Nephron (organoid): ENCODE measurements at regions not wholly inside any gene's neighbourhood (a gene's known extent, or its start where the extent isn't known, plus 50 kb on each side); places are given as distances from the start of the nearest gene placed in this dataset.

Source experiments
- H3K27ac Mint-ChIP-seq, 3 experiments: 2 replicates each; pipeline ENCODE4 v1.8.0; 2020; ENCODE audit warnings: mixed read lengths in 3 of 3, mild to moderate bottlenecking in 2 of 3, moderate library complexity in 1 of 3
- H3K27me3 Mint-ChIP-seq: 2 replicates; pipeline ENCODE4 v1.8.0; 2021; ENCODE audit warnings: low read depth, mild to moderate bottlenecking, moderate library complexity, mixed read lengths
- H3K36me3 Mint-ChIP-seq: 2 replicates; pipeline ENCODE4 v1.8.0; 2020; ENCODE audit warnings: low read depth, mixed read lengths
- H3K4me1 Mint-ChIP-seq: 2 replicates; pipeline ENCODE4 v1.8.0; 2020; ENCODE audit warnings: mixed read lengths
- H3K4me3 Mint-ChIP-seq, 3 experiments: 2 replicates each; pipeline ENCODE4 v1.8.0; 2020; ENCODE audit warnings: mild to moderate bottlenecking in 3 of 3, mixed read lengths in 3 of 3, moderate library complexity in 2 of 3
- H3K9me3 Mint-ChIP-seq: 2 replicates; pipeline ENCODE4 v1.8.0; 2020; ENCODE audit warnings: mixed read lengths
- CTCF ChIP-seq, 3 experiments: fragments of 200-600 bp; sonication (generic); IDR thresholded peaks; one replicate each; pipeline ENCODE4 v1.5.0; 2021; ENCODE audit warnings: antibody characterized with exemption in 3 of 3; ENCODE audit not compliant: unreplicated experiment in 3 of 3

DNA sequence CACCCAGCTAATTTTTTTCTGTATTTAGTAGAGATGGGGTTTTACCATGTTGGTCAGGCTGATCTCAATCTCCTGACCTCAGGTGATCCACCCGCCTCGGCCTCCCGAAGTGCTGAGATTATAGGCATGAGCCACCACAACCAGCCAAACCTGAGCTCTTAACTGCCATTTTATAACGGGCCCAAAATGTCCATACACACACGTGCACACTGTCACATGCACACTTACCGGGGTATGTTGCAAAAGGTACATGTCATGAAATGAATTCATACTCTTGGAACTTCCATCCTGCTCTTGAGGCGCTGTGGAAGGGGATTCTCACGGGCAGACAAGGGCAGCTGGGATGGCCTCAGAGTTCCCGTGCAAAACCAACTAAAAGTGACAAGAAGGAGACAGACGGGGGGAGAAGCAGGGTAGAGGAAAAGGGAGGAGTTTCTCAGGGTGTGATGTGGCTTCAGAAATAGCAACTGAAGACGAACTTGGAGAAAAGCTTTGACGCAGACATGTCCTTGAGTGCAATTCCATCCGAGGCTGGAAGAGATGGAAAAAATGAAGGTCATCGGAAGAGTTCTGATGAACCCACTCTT, 110.9 kb downstream of the BDH1 start:
- H3K4me3 Mint-ChIP-seq: no peak overlapping the region
- no peaks in the 10 kb centered on the region for H3K9me3 Mint-ChIP-seq
- H3K27ac Mint-ChIP-seq: peak overlapping the region in 1 of 3 experiments; percentile 16
- H3K27me3 Mint-ChIP-seq: peaks cover 10% of the 10 kb centered on the region
- H3K4me1 Mint-ChIP-seq: peaks cover 10% of the 10 kb centered on the region
- no peaks in the 10 kb centered on the region for H3K36me3 Mint-ChIP-seq
- no peak for TF ChIP-seq CTCF (IDR thresholded peaks at IDR 0.05; ENCODE audit: unreplicated experiment in 3 of 3)

DNA sequence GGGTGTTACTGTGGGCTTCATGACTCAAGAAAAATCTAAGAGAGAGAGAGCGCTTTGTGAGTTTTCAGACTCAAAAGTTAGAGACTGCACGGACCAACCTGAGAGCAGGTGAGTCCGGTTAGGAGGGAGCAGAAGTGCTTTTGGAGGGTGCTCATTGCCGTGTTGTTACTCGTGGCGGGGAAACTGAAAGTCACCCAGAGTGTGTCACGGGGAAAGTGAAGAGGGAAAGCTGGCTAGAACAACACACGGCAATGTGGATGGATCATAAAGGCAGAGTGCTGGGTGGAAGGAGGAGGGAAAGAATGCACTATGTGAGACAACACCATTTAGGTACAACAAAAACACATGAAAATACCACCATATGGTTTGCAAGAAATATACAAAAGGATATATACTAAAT, 112.3 kb downstream of the BDH1 start:
- Mint-ChIP-seq H3K4me3 (no peak overlapping the region), H3K9me3 (no peaks in the 10 kb centered on the region), H3K27ac (no peak overlapping the region), H3K36me3 (no peaks in the 10 kb centered on the region), H3K4me1 (peaks cover 10% of the 10 kb centered on the region), H3K27me3 (peaks cover 10% of the 10 kb centered on the region)
- TF ChIP-seq CTCF (IDR thresholded peaks at IDR 0.05; ENCODE audit: unreplicated experiment in 3 of 3): no peak

DNA sequence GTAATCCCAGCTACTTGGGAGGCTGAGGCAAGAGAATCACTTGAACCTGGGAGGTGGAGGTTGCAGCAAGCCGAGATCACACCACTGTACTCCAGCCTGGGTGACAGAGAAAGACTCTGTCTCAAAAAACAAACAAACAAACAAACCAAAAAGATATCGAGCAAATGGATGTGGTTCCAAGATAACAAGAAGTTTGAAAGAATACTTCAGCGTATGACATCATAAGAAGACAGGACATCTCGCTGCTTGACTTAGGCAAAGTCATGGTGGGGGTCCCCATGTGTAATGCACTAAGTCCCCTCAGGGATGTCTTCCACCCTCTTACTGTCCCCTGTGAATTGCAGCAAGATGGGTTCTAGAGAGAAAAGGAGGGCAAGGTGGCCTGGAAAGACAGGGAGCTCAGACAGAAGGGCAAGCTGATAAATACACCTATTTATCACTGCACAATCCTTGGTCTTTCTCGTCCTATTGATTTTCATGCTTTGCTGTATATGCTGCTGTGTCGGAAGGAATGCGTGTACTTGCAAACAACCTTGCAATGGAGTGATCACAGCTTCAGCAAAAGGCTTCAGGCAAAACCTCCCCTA, 115.0 kb downstream of the BDH1 start:
- peaks cover 4% of the 10 kb centered on the region for H3K27me3 Mint-ChIP-seq
- no peak for TF ChIP-seq CTCF (IDR thresholded peaks at IDR 0.05; ENCODE audit: unreplicated experiment in 3 of 3)
- H3K36me3 Mint-ChIP-seq: no peaks in the 10 kb centered on the region
- H3K27ac Mint-ChIP-seq: no peak overlapping the region
- no peaks in the 10 kb centered on the region for H3K9me3 Mint-ChIP-seq
- H3K4me1 Mint-ChIP-seq: peaks cover 3% of the 10 kb centered on the region
- H3K4me3 Mint-ChIP-seq: no peak overlapping the region

DNA sequence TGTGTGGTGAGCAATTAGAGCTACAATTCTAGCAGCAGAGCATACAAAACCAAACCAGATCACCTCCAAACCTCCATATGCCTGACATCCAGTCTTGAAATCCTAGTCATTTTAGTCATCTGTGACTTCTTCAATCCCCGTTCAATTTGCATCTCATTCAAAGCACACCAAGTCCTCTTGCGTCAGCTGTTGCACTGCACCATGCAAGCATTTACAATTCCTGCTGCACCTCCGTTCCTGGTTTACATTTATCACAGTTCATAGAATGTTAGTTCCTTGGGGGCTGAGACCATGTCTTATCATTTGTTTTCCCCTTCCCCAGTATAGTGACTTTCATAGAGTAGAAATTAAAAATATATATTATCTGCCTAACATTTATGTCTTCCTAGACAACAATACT, 116.9 kb downstream of the BDH1 start:
- H3K27me3 Mint-ChIP-seq: no peaks in the 10 kb centered on the region
- H3K9me3 Mint-ChIP-seq: peaks cover 3% of the 10 kb centered on the region
- TF ChIP-seq CTCF (IDR thresholded peaks at IDR 0.05; ENCODE audit: unreplicated experiment in 3 of 3): no peak
- H3K27ac Mint-ChIP-seq: no peak overlapping the region
- H3K4me1 Mint-ChIP-seq: peaks cover 5% of the 10 kb centered on the region
- H3K36me3 Mint-ChIP-seq: no peaks in the 10 kb centered on the region
- H3K4me3 Mint-ChIP-seq: no peak overlapping the region

- no peak for TF ChIP-seq CTCF (IDR thresholded peaks at IDR 0.05; ENCODE audit: unreplicated experiment in 3 of 3)
- Mint-ChIP-seq H3K9me3 (peaks cover 6% of the 10 kb centered on the region), H3K36me3 (no peaks in the 10 kb centered on the region), H3K4me3 (no peak overlapping the region), H3K4me1 (peaks cover 33% of the 10 kb centered on the region), H3K27ac (peak overlapping the region in 1 of 3 experiments; percentile 23), H3K27me3 (no peaks in the 10 kb centered on the region)
Observed at GRCh38 chr3:197435426-197435825, 120.3 kb downstream of the BDH1 start.

GRCh38 chr3:197434830-197435229, 120.9 kb downstream of the BDH1 start:
- Mint-ChIP-seq H3K4me1 (peaks cover 35% of the 10 kb centered on the region), H3K9me3 (peaks cover 6% of the 10 kb centered on the region), H3K4me3 (no peak overlapping the region), H3K27ac (peak overlapping the region in 1 of 3 experiments; percentile 64), H3K36me3 (no peaks in the 10 kb centered on the region), H3K27me3 (no peaks in the 10 kb centered on the region)
- no peak for TF ChIP-seq CTCF (IDR thresholded peaks at IDR 0.05; ENCODE audit: unreplicated experiment in 3 of 3)
